K562 (cell line): ENCODE measurements at regions not wholly inside any gene's neighbourhood (a gene's known extent, or its start where the extent isn't known, plus 50 kb on each side); places are given as distances from the start of the nearest gene placed in this dataset.

Experiments
- ATAC-seq: fragments of 200-7000 bp; cut with Tn5 transposase; 3 replicates; pipeline ENCODE4 v1.9.1; 2020; ENCODE audit warnings: moderate library complexity
- BruUV-seq: library from RNA; stranded (reverse); fragments of 400-500 nt; replicated peaks from 2 replicates; lab custom pipeline; 2021; lab: Mats Ljungman, UMichigan
- CTCF ChIA-PET: fragments of 300-600 bp; formaldehyde crosslinking; extraction: SDS; loops from one replicate; lab custom pipeline; 2021; ENCODE audit warnings: low intra/inter-chr PET ratio; lab: Yijun Ruan, JAX
- POLR2A ChIA-PET: fragments of 300-600, 350-650 bp; sonication (Branson Sonifier 250); formaldehyde crosslinking; extraction: SDS; loops from one replicate; lab custom pipeline; 2021; ENCODE audit warnings: antibody characterized with exemption, inconsistent platforms; lab: Yijun Ruan, JAX
- DNase-seq, 4 experiments: peaks; one replicate each; pipeline versions ENCODE4 v3.0.0 to v3.0.0-alpha.2; 2011 to 2018; ENCODE audit warnings: low spot score in 3 of 4, mixed read lengths in 3 of 4; ENCODE audit errors: extremely low read depth in 1 of 4
- FAIRE-seq: peaks from 2 replicates; lab custom pipeline; 2011; peaks lifted over from hg19 to GRCh38; lab: Jason Lieb, UNC
- H2AFZ ChIP-seq: 2 replicates; pipeline ENCODE4 v1.6.0; 2011; ENCODE audit warnings: low read depth, low read length, control low read depth, inconsistent platforms
- H3K27ac ChIP-seq: fragments of 200-600 bp; 3 replicates; pipeline ENCODE4 v1.8.0; 2011; ENCODE audit warnings: low read depth, mild to moderate bottlenecking, control low read depth, inconsistent platforms, low read length, moderate library complexity, mixed read lengths; ENCODE audit errors: extremely low read depth
- H3K27me3 ChIP-seq, 2 experiments: fragments of 300-600 bp in 1 of 2; 2 replicates in 1 of 2; 3 replicates in 1 of 2; pipeline versions ENCODE4 v1.6.0 to v1.8.0; 2011; ENCODE audit warnings: inconsistent platforms in 2 of 2, low read length in 2 of 2, mild to moderate bottlenecking in 1 of 2, mixed read lengths in 1 of 2, moderate library complexity in 1 of 2; ENCODE audit not compliant: control insufficient read depth in 2 of 2, insufficient read depth in 2 of 2
- H3K36me3 ChIP-seq: fragments of 300-600 bp; 3 replicates; pipeline ENCODE4 v1.8.0; 2011; ENCODE audit warnings: mild to moderate bottlenecking, low read length, inconsistent platforms; ENCODE audit not compliant: control insufficient read depth, insufficient read depth
- H3K4me1 ChIP-seq, 2 experiments: fragments of 200-600 bp in 1 of 2; replicated peaks in 1 of 2; 2 replicates in 1 of 2; 3 replicates in 1 of 2; pipeline versions ENCODE4 v1.5.1 to v1.8.0; 2011; ENCODE audit warnings: inconsistent platforms in 2 of 2, low read length in 2 of 2, mild to moderate bottlenecking in 1 of 2, mixed read lengths in 1 of 2, moderate library complexity in 1 of 2; ENCODE audit not compliant: control insufficient read depth in 2 of 2, insufficient read depth in 2 of 2
- H3K4me2 ChIP-seq: 2 replicates; pipeline ENCODE4 v1.6.1; 2011; ENCODE audit warnings: low read length, control low read depth, inconsistent platforms, mixed read lengths; ENCODE audit not compliant: insufficient read depth
- H3K4me3 ChIP-seq: fragments of 200-600 bp; sonication (generic), shearing (Covaris generic); 2 replicates; pipeline ENCODE4 v1.5.1; 2016; ENCODE audit warnings: control low read depth, inconsistent platforms
- H3K79me2 ChIP-seq: fragments of 200-600 bp; 3 replicates; pipeline ENCODE4 v1.8.0; 2011; ENCODE audit warnings: low read length, inconsistent platforms; ENCODE audit not compliant: control insufficient read depth, insufficient read depth
- H3K9ac ChIP-seq, 2 experiments: 2 replicates each; pipeline versions ENCODE4 v1.6.0 to v1.6.1; 2011; ENCODE audit warnings: low read depth in 2 of 2, low read length in 2 of 2, control low read depth in 1 of 2, inconsistent platforms in 1 of 2, mild to moderate bottlenecking in 1 of 2, mixed read lengths in 1 of 2; ENCODE audit not compliant: insufficient read depth in 1 of 2
- H3K9me1 ChIP-seq: one replicate; pipeline ENCODE4 v1.6.0; 2011; ENCODE audit warnings: inconsistent platforms, mild to moderate bottlenecking, low read length, moderate library complexity; ENCODE audit not compliant: control insufficient read depth, insufficient read depth
- H3K9me3 ChIP-seq: replicated peaks from 2 replicates; pipeline ENCODE4 v1.5.1; 2011; ENCODE audit warnings: low read depth, low read length, inconsistent platforms; ENCODE audit not compliant: control insufficient read depth, insufficient read depth
- H4K20me1 ChIP-seq: replicated peaks from 2 replicates; pipeline ENCODE4 v1.6.1; 2011; ENCODE audit warnings: low read length, inconsistent platforms, mixed read lengths; ENCODE audit not compliant: control insufficient read depth, insufficient read depth
- FOXM1 ChIP-seq, 2 experiments: fragments of 450-650 bp in 1 of 2; sonication (generic) in 1 of 2; formaldehyde crosslinking in 1 of 2; IDR thresholded peaks; 2 replicates each; pipeline versions ENCODE4 v1.6.1 to v1.9.0; 2017 to 2022; ENCODE audit warnings: low read depth in 2 of 2, mild to moderate bottlenecking in 2 of 2, missing genetic modification reagents in 1 of 2, moderate library complexity in 1 of 2
- HDAC2 ChIP-seq: fragments of 450-650 bp; IDR thresholded peaks from 2 replicates; pipeline ENCODE4 v1.6.1; 2016; ENCODE audit warnings: mild to moderate bottlenecking
- HDAC6 ChIP-seq: IDR thresholded peaks from 2 replicates; pipeline ENCODE4 v1.6.1; 2012; ENCODE audit warnings: low read depth, mild to moderate bottlenecking, control low read depth, inconsistent platforms, low read length, moderate library complexity
- HMG20B ChIP-seq: fragments of 250-450 bp; sonication (Bioruptor Pico); IDR thresholded peaks from 2 replicates; pipeline ENCODE4 v1.5.0; 2021; ENCODE audit warnings: mild to moderate bottlenecking
- HMGN3 ChIP-seq: IDR thresholded peaks from 2 replicates; pipeline ENCODE4 v1.6.1; 2011; ENCODE audit warnings: borderline replicate concordance, low read depth, mild to moderate bottlenecking, mixed read lengths, low read length; ENCODE audit not compliant: insufficient read length; ENCODE audit errors: extremely low read depth
- MCM7 ChIP-seq, 2 experiments: fragments of 450-650 bp; IDR thresholded peaks; 2 replicates each; pipeline ENCODE4 v1.6.1; 2016 to 2018
- NELFE ChIP-seq: IDR thresholded peaks from 2 replicates; pipeline ENCODE4 v1.6.1; 2011; ENCODE audit warnings: mild to moderate bottlenecking; ENCODE audit not compliant: insufficient read depth, insufficient read length
- NR1H2 ChIP-seq: sonication (generic); formaldehyde crosslinking; IDR thresholded peaks from 2 replicates; pipeline ENCODE4 v1.4.0; 2020; ENCODE audit warnings: mild to moderate bottlenecking, missing genetic modification reagents
- RFX5 ChIP-seq: IDR thresholded peaks from 2 replicates; pipeline ENCODE4 v1.6.1; 2011; ENCODE audit warnings: low read depth, mild to moderate bottlenecking, improper control_type of control experiment, low read length
- ZNF175 ChIP-seq: fragments of 200-800 bp; sonication (Bioruptor generic); IDR thresholded peaks from 2 replicates; pipeline ENCODE4 v1.6.1; 2016; ENCODE audit warnings: low read depth, mild to moderate bottlenecking, missing genetic modification characterization, missing compliant biosample characterization
- ZNF263 ChIP-seq: sonication (generic); formaldehyde crosslinking; IDR thresholded peaks from 2 replicates; pipeline ENCODE4 v1.8.0; 2022; ENCODE audit warnings: mild to moderate bottlenecking, missing genetic modification reagents, borderline replicate concordance
- ZNF717 ChIP-seq: fragments of 250-450 bp; sonication (Bioruptor Pico); IDR thresholded peaks from 2 replicates; pipeline ENCODE4 v1.5.0; 2021
- WGBS: fragments of 100-300 bp; shearing (Covaris generic); methylation state at CpG from one replicate; pipeline ENCODE4 v1.1.6; 2016; ENCODE audit warnings: low coverage, mixed read lengths; ENCODE audit not compliant: insufficient coverage; ENCODE audit errors: missing lambda C conversion rate; 5-methylcytosine and 5-hydroxymethylcytosine counted together
- in situ Hi-C: fragments of 300-500 bp; cut with MboI; formaldehyde crosslinking; loops from 4 replicates; pipeline ENCODE4 v1.15.0; 2018; ENCODE audit warnings: inconsistent platforms, mixed read lengths
- intact Hi-C: fragments of 100-400 bp; cut with micrococcal nuclease; formaldehyde crosslinking; loops from 2 replicates; pipeline ENCODE4 v1.14.2; 2022
- TF ChIP-seq, protein P1 (sequence below): fragments of 250-450 bp; sonication (Bioruptor Pico); IDR thresholded peaks from 2 replicates; pipeline ENCODE4 v1.5.0; 2020; ENCODE audit warnings: mild to moderate bottlenecking, borderline replicate concordance
- TF ChIP-seq, protein P2 (sequence below): fragments of 250-450 bp; sonication (Bioruptor Pico); IDR thresholded peaks from 2 replicates; pipeline ENCODE4 v1.8.0; 2022; ENCODE audit warnings: moderate library complexity, mild to moderate bottlenecking, inconsistent platforms
- TF ChIP-seq, protein P3 (sequence below): sonication (generic); formaldehyde crosslinking; IDR thresholded peaks from 2 replicates; pipeline ENCODE4 v1.8.1; 2023; ENCODE audit warnings: mild to moderate bottlenecking, missing genetic modification reagents

DNA sequence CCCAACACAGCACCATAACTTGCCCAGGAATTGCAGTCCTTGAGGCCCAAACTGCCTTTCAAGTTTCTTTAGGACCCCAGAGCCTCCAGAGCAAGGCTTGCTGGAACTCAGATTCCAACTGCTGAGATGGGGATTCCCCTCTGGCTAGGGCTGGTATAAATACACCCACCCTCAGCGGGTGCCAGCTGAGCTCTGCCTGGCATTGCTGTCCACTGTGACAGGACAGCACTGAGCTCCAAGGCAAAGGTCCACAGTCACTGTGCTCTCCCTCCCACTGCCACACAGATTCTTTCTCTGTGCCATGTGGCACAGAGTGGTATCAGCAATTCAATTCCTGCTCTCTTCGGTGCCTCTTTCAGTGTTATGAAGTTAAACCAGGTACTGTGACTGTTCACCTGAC lies 304.2 kb upstream of the LMCD1 start:
- Histone ChIP-seq H3K9me1 (no peaks in the 10 kb centered on the region), H3K27me3 (no peaks in the 10 kb centered on the region), H3K36me3 (no peaks in the 10 kb centered on the region), H3K9ac (no peak overlapping the region), H3K4me2 (no peak overlapping the region), H3K4me1 (no peaks in the 10 kb centered on the region), H4K20me1 (no peaks in the 10 kb centered on the region), H3K27ac (no peak overlapping the region), H2AFZ (no peak overlapping the region), H3K79me2 (no peaks in the 10 kb centered on the region), H3K9me3 (peaks cover 3% of the 10 kb centered on the region; the same call in 1 of the 2 replicates)
- BruUV-seq, result no TSS peak
- ATAC-seq, result no peak
- 3% methylated on average over 2 of the region's 2 CpGs for WGBS
- FAIRE-seq, result no peak
- TF ChIP-seq HMG20B (CRISPR knock-in tag) (no peak), HMGN3 (no peak), FOXM1 (IDR thresholded peaks at IDR 0.05; ENCODE audit: low read depth) (no peak), FOXM1 (CRISPR knock-in tag; IDR thresholded peaks at IDR 0.05; ENCODE audit: low read depth) (no peak), ZNF175 (no peak), ZNF263 (CRISPR knock-in tag) (no peak), HDAC6 (no peak), RFX5 (no peak), NR1H2 (CRISPR knock-in tag) (no peak), ZNF717 (no peak), HDAC2 (no peak), NELFE (no peak), MCM7 (IDR thresholded peaks at IDR 0.05) (no peak)
- TF ChIP-seq, protein P1, sequence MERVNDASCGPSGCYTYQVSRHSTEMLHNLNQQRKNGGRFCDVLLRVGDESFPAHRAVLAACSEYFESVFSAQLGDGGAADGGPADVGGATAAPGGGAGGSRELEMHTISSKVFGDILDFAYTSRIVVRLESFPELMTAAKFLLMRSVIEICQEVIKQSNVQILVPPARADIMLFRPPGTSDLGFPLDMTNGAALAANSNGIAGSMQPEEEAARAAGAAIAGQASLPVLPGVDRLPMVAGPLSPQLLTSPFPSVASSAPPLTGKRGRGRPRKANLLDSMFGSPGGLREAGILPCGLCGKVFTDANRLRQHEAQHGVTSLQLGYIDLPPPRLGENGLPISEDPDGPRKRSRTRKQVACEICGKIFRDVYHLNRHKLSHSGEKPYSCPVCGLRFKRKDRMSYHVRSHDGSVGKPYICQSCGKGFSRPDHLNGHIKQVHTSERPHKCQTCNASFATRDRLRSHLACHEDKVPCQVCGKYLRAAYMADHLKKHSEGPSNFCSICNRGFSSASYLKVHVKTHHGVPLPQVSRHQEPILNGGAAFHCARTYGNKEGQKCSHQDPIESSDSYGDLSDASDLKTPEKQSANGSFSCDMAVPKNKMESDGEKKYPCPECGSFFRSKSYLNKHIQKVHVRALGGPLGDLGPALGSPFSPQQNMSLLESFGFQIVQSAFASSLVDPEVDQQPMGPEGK (CRISPR knock-in tag), result no peak
- TF ChIP-seq, protein P2, sequence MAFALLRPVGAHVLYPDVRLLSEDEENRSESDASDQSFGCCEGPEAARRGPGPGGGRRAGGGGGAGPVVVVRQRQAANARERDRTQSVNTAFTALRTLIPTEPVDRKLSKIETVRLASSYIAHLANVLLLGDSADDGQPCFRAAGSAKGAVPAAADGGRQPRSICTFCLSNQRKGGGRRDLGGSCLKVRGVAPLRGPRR (CRISPR knock-in tag), result no peak
- TF ChIP-seq, protein P3, sequence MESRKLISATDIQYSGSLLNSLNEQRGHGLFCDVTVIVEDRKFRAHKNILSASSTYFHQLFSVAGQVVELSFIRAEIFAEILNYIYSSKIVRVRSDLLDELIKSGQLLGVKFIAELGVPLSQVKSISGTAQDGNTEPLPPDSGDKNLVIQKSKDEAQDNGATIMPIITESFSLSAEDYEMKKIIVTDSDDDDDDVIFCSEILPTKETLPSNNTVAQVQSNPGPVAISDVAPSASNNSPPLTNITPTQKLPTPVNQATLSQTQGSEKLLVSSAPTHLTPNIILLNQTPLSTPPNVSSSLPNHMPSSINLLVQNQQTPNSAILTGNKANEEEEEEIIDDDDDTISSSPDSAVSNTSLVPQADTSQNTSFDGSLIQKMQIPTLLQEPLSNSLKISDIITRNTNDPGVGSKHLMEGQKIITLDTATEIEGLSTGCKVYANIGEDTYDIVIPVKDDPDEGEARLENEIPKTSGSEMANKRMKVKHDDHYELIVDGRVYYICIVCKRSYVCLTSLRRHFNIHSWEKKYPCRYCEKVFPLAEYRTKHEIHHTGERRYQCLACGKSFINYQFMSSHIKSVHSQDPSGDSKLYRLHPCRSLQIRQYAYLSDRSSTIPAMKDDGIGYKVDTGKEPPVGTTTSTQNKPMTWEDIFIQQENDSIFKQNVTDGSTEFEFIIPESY (CRISPR knock-in tag), result no peak
- TF ChIP-seq, all 486 proteins: peak for 0
- POLR2A ChIA-PET, result no interaction called here
- in situ Hi-C loops (no loop called here), intact Hi-C loops (no loop called here)
- no peak overlapping the region for H3K4me3 ChIP-seq
- DNase-seq, result no peak
- CTCF ChIA-PET, result no interaction called here
